Astrocyte (in vitro differentiated cells and primary cell): ENCODE measurements at regions not wholly inside any gene's neighbourhood (a gene's known extent, or its start where the extent isn't known, plus 50 kb on each side); places are given as distances from the start of the nearest gene placed in this dataset.

Experiments used
- DNase-seq: peaks from one replicate; pipeline ENCODE4 v3.0.0-alpha.2; 2010; ENCODE audit warnings: low read depth
- FAIRE-seq: peaks from 2 replicates; lab custom pipeline; 2011; peaks lifted over from hg19 to GRCh38; lab: Jason Lieb, UNC
- H2AFZ ChIP-seq: 2 replicates; pipeline ENCODE4 v1.6.0; 2012; ENCODE audit warnings: low read depth, low read length, inconsistent platforms
- H3K27ac ChIP-seq: 2 replicates; pipeline ENCODE4 v1.5.1; 2011; ENCODE audit warnings: low read depth, low read length, inconsistent platforms
- H3K27me3 ChIP-seq: 2 replicates; pipeline ENCODE4 v1.6.0; 2011; ENCODE audit warnings: low read length, inconsistent platforms; ENCODE audit not compliant: insufficient read depth
- H3K36me3 ChIP-seq: 2 replicates; pipeline ENCODE4 v1.5.1; 2011; ENCODE audit warnings: low read length, inconsistent platforms; ENCODE audit not compliant: insufficient read depth
- H3K4me1 ChIP-seq: 2 replicates; pipeline ENCODE4 v1.5.1; 2011; ENCODE audit warnings: low read length, inconsistent platforms; ENCODE audit not compliant: insufficient read depth
- H3K4me2 ChIP-seq: 2 replicates; pipeline ENCODE4 v1.6.0; 2012; ENCODE audit warnings: low read length, inconsistent platforms
- H3K4me3 ChIP-seq: 2 replicates; pipeline ENCODE4 v1.5.1; 2011; ENCODE audit warnings: low read depth, mild to moderate bottlenecking, low read length, inconsistent platforms; ENCODE audit not compliant: insufficient read depth
- H3K79me2 ChIP-seq: 2 replicates; pipeline ENCODE4 v1.6.0; 2012; ENCODE audit warnings: mild to moderate bottlenecking, low read length, inconsistent platforms; ENCODE audit not compliant: insufficient read depth
- H3K9ac ChIP-seq: 2 replicates; pipeline ENCODE4 v1.6.0; 2012; ENCODE audit warnings: mild to moderate bottlenecking, low read length, inconsistent platforms
- H3K9me3 ChIP-seq: 2 replicates; pipeline ENCODE4 v1.5.1; 2012; ENCODE audit warnings: low read depth, mild to moderate bottlenecking, low read length, inconsistent platforms; ENCODE audit not compliant: insufficient read depth
- H4K20me1 ChIP-seq: 2 replicates; pipeline ENCODE4 v1.6.0; 2012; ENCODE audit warnings: low read length, inconsistent platforms; ENCODE audit not compliant: insufficient read depth
- H3K27ac Mint-ChIP-seq: one replicate; pipeline ENCODE4 v1.8.0; 2021; ENCODE audit warnings: mild to moderate bottlenecking, mixed read lengths; ENCODE audit not compliant: unreplicated experiment
- H3K27me3 Mint-ChIP-seq: one replicate; pipeline ENCODE4 v1.8.0; 2021; ENCODE audit warnings: low read depth, mixed read lengths; ENCODE audit not compliant: unreplicated experiment
- H3K36me3 Mint-ChIP-seq: one replicate; pipeline ENCODE4 v1.8.0; 2021; ENCODE audit warnings: low read depth, mixed read lengths; ENCODE audit not compliant: unreplicated experiment
- H3K4me1 Mint-ChIP-seq: one replicate; pipeline ENCODE4 v1.8.0; 2021; ENCODE audit warnings: low read depth, mixed read lengths; ENCODE audit not compliant: unreplicated experiment
- H3K4me3 Mint-ChIP-seq: one replicate; pipeline ENCODE4 v1.8.0; 2021; ENCODE audit warnings: mild to moderate bottlenecking, moderate library complexity, mixed read lengths; ENCODE audit not compliant: unreplicated experiment
- H3K9me3 Mint-ChIP-seq: one replicate; pipeline ENCODE4 v1.8.0; 2021; ENCODE audit warnings: mild to moderate bottlenecking, mixed read lengths; ENCODE audit not compliant: unreplicated experiment
- EZH2 ChIP-seq: IDR thresholded peaks from 2 replicates; pipeline ENCODE4 v1.6.1; 2012; ENCODE audit warnings: mild to moderate bottlenecking, low read length, inconsistent platforms; ENCODE audit not compliant: insufficient read depth
- TF ChIP-seq, protein P1 (sequence below): IDR thresholded peaks from 2 replicates; pipeline ENCODE4 v1.5.1; 2011; ENCODE audit warnings: low read depth, mild to moderate bottlenecking, inconsistent platforms, low read length, moderate library complexity; ENCODE audit not compliant: insufficient read depth

GRCh38 chr12:124504273-124505000, 63.0 kb downstream of the NCOR2 start:
- H3K36me3 ChIP-seq, result no peaks in the 10 kb centered on the region
- H3K27ac ChIP-seq, result no peak overlapping the region
- no peak overlapping the region for H3K4me3 Mint-ChIP-seq
- H3K9me3 Mint-ChIP-seq, result no peaks in the 10 kb centered on the region
- H3K4me2 ChIP-seq, result no peak overlapping the region
- H2AFZ ChIP-seq, result no peak overlapping the region
- no peaks in the 10 kb centered on the region for H3K27me3 Mint-ChIP-seq
- peaks cover 98% of the 10 kb centered on the region for H3K79me2 ChIP-seq
- H3K4me3 ChIP-seq, result no peak overlapping the region
- FAIRE-seq (no peak), DNase-seq (no peak)
- peaks cover 75% of the 10 kb centered on the region for H3K4me1 Mint-ChIP-seq
- H3K36me3 Mint-ChIP-seq, result peaks cover 13% of the 10 kb centered on the region
- H3K9me3 ChIP-seq, result no peaks in the 10 kb centered on the region
- TF ChIP-seq EZH2, result no peak
- TF ChIP-seq, protein P1, sequence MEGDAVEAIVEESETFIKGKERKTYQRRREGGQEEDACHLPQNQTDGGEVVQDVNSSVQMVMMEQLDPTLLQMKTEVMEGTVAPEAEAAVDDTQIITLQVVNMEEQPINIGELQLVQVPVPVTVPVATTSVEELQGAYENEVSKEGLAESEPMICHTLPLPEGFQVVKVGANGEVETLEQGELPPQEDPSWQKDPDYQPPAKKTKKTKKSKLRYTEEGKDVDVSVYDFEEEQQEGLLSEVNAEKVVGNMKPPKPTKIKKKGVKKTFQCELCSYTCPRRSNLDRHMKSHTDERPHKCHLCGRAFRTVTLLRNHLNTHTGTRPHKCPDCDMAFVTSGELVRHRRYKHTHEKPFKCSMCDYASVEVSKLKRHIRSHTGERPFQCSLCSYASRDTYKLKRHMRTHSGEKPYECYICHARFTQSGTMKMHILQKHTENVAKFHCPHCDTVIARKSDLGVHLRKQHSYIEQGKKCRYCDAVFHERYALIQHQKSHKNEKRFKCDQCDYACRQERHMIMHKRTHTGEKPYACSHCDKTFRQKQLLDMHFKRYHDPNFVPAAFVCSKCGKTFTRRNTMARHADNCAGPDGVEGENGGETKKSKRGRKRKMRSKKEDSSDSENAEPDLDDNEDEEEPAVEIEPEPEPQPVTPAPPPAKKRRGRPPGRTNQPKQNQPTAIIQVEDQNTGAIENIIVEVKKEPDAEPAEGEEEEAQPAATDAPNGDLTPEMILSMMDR, result no peak
- H3K9ac ChIP-seq, result no peak overlapping the region
- peaks cover 62% of the 10 kb centered on the region for H3K4me1 ChIP-seq
- no peaks in the 10 kb centered on the region for H3K27me3 ChIP-seq
- peak overlapping the region; percentile 11 for H3K27ac Mint-ChIP-seq
- H4K20me1 ChIP-seq, result peaks cover 100% of the 10 kb centered on the region

GRCh38 chr12:124503305-124503704, 64.1 kb downstream of the NCOR2 start:
- H3K4me1 Mint-ChIP-seq, result peaks cover 75% of the 10 kb centered on the region
- H3K9me3 Mint-ChIP-seq, result no peaks in the 10 kb centered on the region
- H4K20me1 ChIP-seq, result peaks cover 100% of the 10 kb centered on the region

More at GRCh38 chr12:124503305-124503704, 64.1 kb downstream of the NCOR2 start:
- Histone ChIP-seq H3K27ac (no peak overlapping the region), H3K4me2 (no peak overlapping the region), H3K4me1 (peaks cover 62% of the 10 kb centered on the region), H3K9me3 (no peaks in the 10 kb centered on the region), H3K4me3 (no peak overlapping the region), H3K27me3 (no peaks in the 10 kb centered on the region), H3K36me3 (no peaks in the 10 kb centered on the region), H3K9ac (no peak overlapping the region), H3K79me2 (peaks cover 98% of the 10 kb centered on the region), H2AFZ (no peak overlapping the region)
- no peak overlapping the region for H3K4me3 Mint-ChIP-seq
- DNase-seq (no peak), FAIRE-seq (no peak)
- H3K27ac Mint-ChIP-seq, result no peak overlapping the region
- no peaks in the 10 kb centered on the region for H3K27me3 Mint-ChIP-seq
- peaks cover 18% of the 10 kb centered on the region for H3K36me3 Mint-ChIP-seq
- TF ChIP-seq EZH2, result no peak
- TF ChIP-seq, protein P1, result no peak
